ENCODE measurements at regions not wholly inside any gene's neighbourhood (a gene's known extent, or its start where the extent isn't known, plus 50 kb on each side); places are given as distances from the start of the nearest gene placed in this dataset.
"Not testable (repeated sequence)": the region's sequence is repeated elsewhere in the genome, so short reads cannot be mapped to it uniquely, and the experiment has no call there.

DNA sequence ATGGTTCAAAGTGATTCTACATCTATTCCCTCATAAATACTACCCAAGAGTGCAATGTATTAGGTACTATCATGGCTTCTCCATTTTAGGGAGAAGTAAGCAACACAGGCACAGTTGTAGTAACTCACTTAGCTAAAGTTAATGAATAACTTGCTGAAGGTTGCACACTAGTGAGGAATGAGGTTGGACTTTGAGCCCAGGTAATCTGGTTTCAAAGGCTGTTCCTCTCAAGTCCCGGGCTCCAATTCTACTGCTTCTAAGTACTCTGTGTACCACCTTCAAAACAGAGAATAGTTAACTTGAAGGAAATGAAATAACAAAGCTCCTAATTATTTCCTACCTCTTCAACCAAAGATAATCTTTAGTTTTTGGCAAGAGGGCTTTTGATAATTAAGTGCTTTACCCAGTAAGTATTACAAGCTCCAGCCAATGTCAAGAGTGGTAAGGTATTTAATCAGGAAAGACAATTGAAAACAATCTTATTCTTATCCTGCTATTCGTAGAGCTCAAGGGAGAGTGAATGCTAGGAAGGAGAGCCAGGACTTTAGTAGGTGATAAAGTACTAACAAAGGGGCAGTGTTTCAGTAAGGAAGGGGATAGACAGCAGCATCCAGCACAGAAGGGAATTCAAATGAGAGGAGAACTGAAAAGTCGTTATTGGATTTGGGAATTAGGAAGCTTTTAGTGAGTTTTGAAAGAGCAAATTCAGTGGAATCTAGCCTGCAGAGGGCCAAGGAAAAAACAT is 158.2 kb upstream of the PTPRZ1 start:
- Mint-ChIP-seq H3K4me1 (ENCODE audit: low read depth) (no peaks in the 10 kb centered on the region), H3K36me3 (no peaks in the 10 kb centered on the region), H3K4me3 (no peak overlapping the region), H3K27ac (no peak overlapping the region), H3K27me3 (no peaks in the 10 kb centered on the region), H3K9me3 (no peaks in the 10 kb centered on the region)
- POLR2A ChIA-PET = no interaction called here
- CTCF ChIA-PET = interaction anchor here (0.9 kb wide), 1 partner anchor 280 kb away, joined by 4 read pairs; no protein-coding TSS in a partner anchor
- intact Hi-C loops (cut with micrococcal nuclease) = no loop called here
- no peak for DNase-seq

DNA sequence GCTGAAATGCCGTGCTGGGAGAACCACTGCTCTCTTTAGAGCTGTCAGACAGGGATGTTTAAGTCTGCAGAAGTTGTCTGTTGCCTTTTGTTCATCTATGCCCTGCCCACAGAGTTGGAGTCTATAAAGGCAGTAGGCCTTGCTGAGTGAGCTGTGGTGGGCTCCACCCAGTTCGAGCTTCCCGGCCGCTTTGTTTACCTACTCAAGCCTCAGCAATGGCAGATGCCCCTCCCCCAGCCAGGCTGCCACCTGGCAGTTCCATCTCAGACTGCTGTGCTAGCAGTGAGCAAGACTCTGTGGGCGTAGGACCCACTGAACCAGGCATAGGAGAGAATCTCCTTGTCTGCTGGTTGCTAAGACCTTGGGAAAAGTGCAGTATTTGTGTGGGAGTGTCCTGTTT is 160.0 kb upstream of the PTPRZ1 start:
- H3K27ac Mint-ChIP-seq; H3K4me1 Mint-ChIP-seq (ENCODE audit: low read depth); H3K9me3 Mint-ChIP-seq; H3K4me3 Mint-ChIP-seq; POLR2A ChIA-PET; H3K36me3 Mint-ChIP-seq; intact Hi-C loops (cut with micrococcal nuclease); DNase-seq; H3K27me3 Mint-ChIP-seq; CTCF ChIA-PET: not testable (repeated sequence)

DNA sequence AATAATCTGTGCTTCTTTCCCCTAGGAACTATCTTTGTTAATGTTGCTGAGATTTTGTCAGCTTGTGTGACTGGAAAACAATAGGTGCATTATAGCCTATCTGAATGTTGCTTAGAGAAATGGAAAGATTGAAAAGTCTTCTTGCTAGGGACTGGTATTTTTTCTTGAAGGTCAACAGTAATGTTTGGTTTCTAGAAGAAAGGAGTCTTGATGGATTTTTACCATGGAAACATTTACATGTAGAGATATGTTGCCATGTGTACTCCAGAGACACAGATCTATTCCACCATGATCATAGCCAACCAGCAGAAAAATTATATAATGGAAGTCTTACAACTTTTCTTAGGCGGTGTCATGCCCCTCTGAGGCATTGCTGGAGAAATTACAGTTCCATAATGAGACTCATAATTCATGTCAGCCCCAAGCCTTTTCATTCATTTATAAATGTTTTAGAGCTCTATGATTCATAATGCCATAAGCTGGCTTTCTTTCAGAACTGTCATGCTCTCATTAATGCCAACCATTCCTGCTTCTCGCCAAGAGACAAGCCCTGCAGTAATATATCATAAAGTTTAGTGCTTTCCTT is 175.1 kb upstream of the PTPRZ1 start:
- ChIA-PET CTCF (no interaction called here), POLR2A (no interaction called here)
- Mint-ChIP-seq H3K36me3 (no peaks in the 10 kb centered on the region), H3K27ac (no peak overlapping the region), H3K27me3 (no peaks in the 10 kb centered on the region), H3K9me3 (no peaks in the 10 kb centered on the region), H3K4me3 (no peak overlapping the region), H3K4me1 (ENCODE audit: low read depth) (no peaks in the 10 kb centered on the region)
- intact Hi-C loops (cut with micrococcal nuclease) = no loop called here
- DNase-seq = no peak

DNA sequence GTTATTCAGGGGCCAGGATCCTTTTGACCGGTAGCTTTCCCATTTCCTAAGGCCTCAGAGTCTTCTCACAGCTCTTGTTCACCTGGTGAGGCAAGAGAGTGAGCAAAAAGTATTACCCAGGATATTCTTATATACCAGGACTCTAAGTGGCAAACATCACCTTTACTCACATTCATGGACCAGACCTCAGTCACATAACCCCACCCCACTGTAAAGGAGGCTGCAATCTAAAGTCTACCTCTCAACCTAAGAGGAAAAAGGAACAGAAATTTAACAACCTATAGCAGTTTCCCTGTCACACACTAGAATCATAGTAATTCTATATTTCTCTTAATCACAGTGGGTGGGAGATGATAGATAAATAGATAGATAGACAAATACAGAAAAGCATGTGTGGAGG is 176.0 kb upstream of the PTPRZ1 start:
- H3K4me1 Mint-ChIP-seq (ENCODE audit: low read depth) = no peaks in the 10 kb centered on the region

DNA sequence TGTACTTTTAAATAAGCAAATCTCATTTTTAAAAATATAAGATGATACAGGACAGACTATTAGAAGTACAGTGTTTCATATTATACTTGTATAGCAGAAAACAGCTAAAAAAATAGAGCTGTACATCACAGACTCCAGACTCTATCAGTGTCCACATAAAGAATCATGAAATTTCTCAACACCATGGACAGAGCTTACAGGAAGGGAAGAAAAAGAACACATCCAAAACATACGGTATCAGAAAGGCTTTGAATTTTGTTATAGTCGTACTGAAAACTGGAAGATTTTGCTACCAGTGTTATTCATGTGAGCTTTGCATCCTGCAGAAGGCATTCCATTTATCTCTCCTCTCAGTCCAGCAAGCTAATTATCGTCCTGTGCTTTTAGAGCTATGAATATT is 183.2 kb upstream of the PTPRZ1 start:
- no peaks in the 10 kb centered on the region for H3K27me3 Mint-ChIP-seq
- H3K36me3 Mint-ChIP-seq = no peaks in the 10 kb centered on the region
- H3K4me1 Mint-ChIP-seq (ENCODE audit: low read depth) = no peaks in the 10 kb centered on the region
- intact Hi-C loops (cut with micrococcal nuclease) = no loop called here
- H3K27ac Mint-ChIP-seq = no peak overlapping the region
- DNase-seq = no peak
- H3K4me3 Mint-ChIP-seq = no peak overlapping the region
- CTCF ChIA-PET = no interaction called here
- POLR2A ChIA-PET = no interaction called here
- no peaks in the 10 kb centered on the region for H3K9me3 Mint-ChIP-seq

More for the DNA sequence above, 176.0 kb upstream of the PTPRZ1 start:
- ChIA-PET CTCF (no interaction called here), POLR2A (no interaction called here)
- Mint-ChIP-seq H3K36me3 (no peaks in the 10 kb centered on the region), H3K27me3 (no peaks in the 10 kb centered on the region), H3K27ac (no peak overlapping the region), H3K4me3 (no peak overlapping the region), H3K9me3 (no peaks in the 10 kb centered on the region)
- DNase-seq = no peak
- intact Hi-C loops (cut with micrococcal nuclease) = no loop called here

DNA sequence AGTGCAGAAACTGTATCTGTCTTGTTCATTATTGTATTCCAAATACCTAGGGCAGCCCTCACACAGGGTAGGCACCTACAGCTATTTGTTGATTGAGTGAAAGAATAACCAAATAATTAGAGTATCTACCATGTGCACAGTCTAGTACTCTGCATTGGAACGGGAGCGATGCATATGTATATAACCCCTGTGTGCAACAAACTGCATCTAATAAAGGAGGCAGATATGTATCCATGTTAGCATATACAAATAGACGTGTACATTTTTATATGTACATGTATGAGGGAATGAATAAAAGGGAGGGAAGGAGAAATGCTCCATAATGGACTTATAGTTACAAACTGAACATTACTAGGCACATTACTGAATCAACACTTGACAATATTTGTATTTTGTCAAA is 191.3 kb upstream of the PTPRZ1 start:
- Mint-ChIP-seq H3K27me3 (no peaks in the 10 kb centered on the region), H3K36me3 (no peaks in the 10 kb centered on the region), H3K27ac (no peak overlapping the region), H3K4me3 (no peak overlapping the region), H3K4me1 (ENCODE audit: low read depth) (no peaks in the 10 kb centered on the region), H3K9me3 (no peaks in the 10 kb centered on the region)
- CTCF ChIA-PET = no interaction called here
- intact Hi-C loops (cut with micrococcal nuclease) = no loop called here
- POLR2A ChIA-PET = no interaction called here
- no peak for DNase-seq

DNA sequence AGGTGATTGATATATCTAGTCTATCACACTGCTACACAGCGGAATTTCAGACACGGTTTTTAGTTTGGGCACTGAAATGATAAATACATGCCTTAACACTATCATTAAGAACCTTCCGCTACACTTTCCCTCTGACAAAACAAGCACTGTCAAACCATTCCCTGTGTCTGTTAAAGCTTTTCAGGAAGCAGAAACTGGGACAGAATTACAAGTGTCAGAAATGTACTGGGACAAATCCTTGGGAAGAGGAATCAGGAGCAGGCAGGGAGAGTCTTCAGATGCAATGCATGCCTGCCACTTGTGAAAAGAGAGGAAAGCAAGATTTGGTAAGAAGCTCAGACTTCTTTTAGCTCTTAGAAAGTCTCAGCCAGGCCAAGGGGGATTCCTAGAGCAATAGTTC is 196.8 kb upstream of the PTPRZ1 start:
- Mint-ChIP-seq H3K4me1 (ENCODE audit: low read depth) (no peaks in the 10 kb centered on the region), H3K9me3 (no peaks in the 10 kb centered on the region), H3K36me3 (no peaks in the 10 kb centered on the region), H3K27ac (no peak overlapping the region), H3K27me3 (peaks cover 2% of the 10 kb centered on the region), H3K4me3 (no peak overlapping the region)
- intact Hi-C loops (cut with micrococcal nuclease) = no loop called here
- POLR2A ChIA-PET = no interaction called here
- CTCF ChIA-PET = no interaction called here
- no peak for DNase-seq

DNA sequence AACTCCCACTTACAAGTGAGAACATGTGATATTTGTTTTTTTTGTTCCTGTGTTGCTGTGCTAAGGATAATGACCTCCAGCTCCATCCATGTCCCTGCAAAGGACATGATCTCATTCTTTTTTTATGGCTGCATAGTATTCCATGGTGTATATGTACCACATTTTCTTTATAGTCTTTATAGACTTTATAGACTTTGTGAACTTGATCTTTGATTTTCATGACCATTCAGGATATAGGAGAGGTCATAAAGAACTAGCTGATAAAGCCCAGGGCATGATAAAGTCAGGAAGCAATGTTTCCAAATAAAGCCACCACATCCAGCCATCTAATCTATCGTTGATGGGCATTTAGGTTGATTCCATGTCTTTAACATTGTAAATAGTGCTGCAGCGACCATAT is 198.5 kb upstream of the PTPRZ1 start:
- CTCF ChIA-PET; H3K27ac Mint-ChIP-seq; H3K36me3 Mint-ChIP-seq; DNase-seq; H3K27me3 Mint-ChIP-seq; POLR2A ChIA-PET; H3K9me3 Mint-ChIP-seq; H3K4me3 Mint-ChIP-seq; H3K4me1 Mint-ChIP-seq (ENCODE audit: low read depth); intact Hi-C loops (cut with micrococcal nuclease): not testable (repeated sequence)

DNA sequence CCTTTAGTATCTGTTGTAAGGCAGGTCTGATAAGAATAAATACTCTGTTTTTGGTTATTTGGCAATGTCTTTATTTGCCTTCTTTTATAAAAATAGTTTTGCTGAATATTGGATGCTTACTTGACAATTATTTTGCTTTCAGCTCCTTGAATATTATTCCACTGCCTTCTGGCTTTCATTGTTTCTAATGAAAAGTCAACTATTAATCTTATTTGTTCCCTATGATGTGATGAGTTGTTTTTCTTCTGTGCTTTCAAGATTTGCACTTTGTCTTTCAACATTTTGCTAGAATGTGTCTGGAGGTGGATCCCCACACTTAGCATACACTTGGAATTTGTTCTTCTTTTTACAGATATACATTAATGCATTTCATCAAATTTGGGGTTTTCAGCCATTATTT is 203.8 kb upstream of the PTPRZ1 start:
- no peak overlapping the region for H3K27ac Mint-ChIP-seq
- H3K4me1 Mint-ChIP-seq (ENCODE audit: low read depth) = no peaks in the 10 kb centered on the region
- ChIA-PET POLR2A (no interaction called here), CTCF (no interaction called here)
- intact Hi-C loops (cut with micrococcal nuclease) = no loop called here
- no peaks in the 10 kb centered on the region for H3K27me3 Mint-ChIP-seq
- H3K9me3 Mint-ChIP-seq = peaks cover 7% of the 10 kb centered on the region
- no peak overlapping the region for H3K4me3 Mint-ChIP-seq
- no peaks in the 10 kb centered on the region for H3K36me3 Mint-ChIP-seq
- no peak for DNase-seq

DNA sequence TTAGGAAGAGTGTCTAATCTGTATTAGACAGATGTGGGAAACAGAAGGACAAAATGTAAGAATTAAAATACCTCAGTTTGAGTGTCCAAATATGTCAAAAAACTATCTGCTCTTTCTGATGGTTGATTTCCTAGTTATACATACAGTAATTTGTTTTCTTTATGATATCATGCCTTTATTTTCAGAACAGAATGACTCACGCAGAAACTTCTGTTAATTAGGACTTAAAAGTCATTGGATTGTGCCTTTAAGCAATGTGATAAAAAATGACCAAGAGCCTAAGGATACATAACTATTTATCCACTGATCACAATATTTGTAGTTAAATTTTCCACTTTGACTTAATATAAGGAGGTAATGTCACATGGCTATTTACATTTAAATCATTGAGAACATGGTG is 206.7 kb upstream of the PTPRZ1 start:
- Mint-ChIP-seq H3K36me3 (no peaks in the 10 kb centered on the region), H3K4me1 (ENCODE audit: low read depth) (no peaks in the 10 kb centered on the region), H3K4me3 (no peak overlapping the region), H3K9me3 (peaks cover 7% of the 10 kb centered on the region), H3K27me3 (no peaks in the 10 kb centered on the region), H3K27ac (no peak overlapping the region)
- POLR2A ChIA-PET = no interaction called here
- CTCF ChIA-PET = no interaction called here
- intact Hi-C loops (cut with micrococcal nuclease) = no loop called here
- no peak for DNase-seq

DNA sequence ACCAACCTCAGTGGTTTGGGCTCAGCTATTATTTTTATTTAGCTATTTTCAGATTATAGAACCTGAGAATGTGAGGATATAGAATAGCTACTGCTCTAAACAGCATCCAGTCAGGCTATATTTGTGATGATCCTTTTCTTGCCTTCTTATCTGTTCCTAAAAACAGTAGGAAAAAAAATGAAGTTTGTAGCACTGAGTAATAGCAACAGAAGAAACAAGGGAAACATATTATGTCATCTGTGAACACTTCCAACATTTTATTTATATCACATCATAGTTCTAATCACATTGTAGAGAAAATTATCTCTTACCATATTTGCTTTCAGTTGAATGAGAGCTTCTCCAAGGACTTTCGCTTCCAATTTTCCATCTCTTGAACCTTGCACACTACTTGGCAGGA is 229.6 kb upstream of the PTPRZ1 start:
- H3K36me3 Mint-ChIP-seq = no peaks in the 10 kb centered on the region
- DNase-seq = no peak
- no peaks in the 10 kb centered on the region for H3K4me1 Mint-ChIP-seq (ENCODE audit: low read depth)
- intact Hi-C loops (cut with micrococcal nuclease) = no loop called here
- no peak overlapping the region for H3K4me3 Mint-ChIP-seq
- H3K9me3 Mint-ChIP-seq = no peaks in the 10 kb centered on the region
- H3K27ac Mint-ChIP-seq = no peak overlapping the region
- CTCF ChIA-PET = no interaction called here
- no peaks in the 10 kb centered on the region for H3K27me3 Mint-ChIP-seq
- POLR2A ChIA-PET = no interaction called here

DNA sequence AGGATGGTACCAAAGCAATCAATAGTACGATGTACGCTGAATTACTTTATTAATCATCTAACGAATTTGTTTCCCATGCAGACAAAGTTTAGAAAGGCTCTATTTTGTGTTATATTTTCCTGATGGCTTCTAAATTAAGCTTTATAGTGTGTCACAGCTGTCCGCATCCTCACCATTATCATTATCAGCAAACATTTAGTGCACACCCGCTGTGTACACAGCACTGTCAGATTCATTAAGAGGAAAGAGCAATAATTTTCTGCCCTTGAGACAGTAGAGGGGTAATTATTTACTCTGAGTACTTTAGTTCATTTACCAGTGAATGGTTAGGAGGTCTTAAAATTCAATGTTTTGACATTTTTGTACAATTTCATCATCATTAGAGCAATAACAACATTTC is 233.3 kb upstream of the PTPRZ1 start:
- POLR2A ChIA-PET = no interaction called here

DNA sequence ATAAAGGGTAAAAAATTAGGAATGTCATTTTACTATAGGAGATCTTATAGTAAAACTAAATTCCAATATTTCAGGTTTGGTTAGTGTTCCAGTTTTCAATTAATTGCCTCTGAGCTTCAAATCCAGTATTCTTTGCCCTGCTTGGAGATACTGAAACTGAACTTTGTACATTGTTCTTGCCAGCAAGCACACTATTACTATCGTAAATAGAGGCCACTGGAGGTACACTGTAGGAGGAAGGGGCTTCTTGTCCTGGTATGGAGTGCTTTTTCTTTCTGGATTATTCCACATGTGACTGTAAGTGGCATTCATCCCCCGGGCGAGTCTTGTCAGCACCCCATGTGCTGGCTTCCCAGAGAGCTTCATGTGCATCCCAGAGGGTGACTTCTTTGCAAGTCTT is 234.7 kb upstream of the PTPRZ1 start:
- Mint-ChIP-seq H3K9me3 (no peaks in the 10 kb centered on the region), H3K27me3 (no peaks in the 10 kb centered on the region), H3K4me3 (no peak overlapping the region), H3K4me1 (ENCODE audit: low read depth) (no peaks in the 10 kb centered on the region), H3K36me3 (no peaks in the 10 kb centered on the region), H3K27ac (no peak overlapping the region)
- intact Hi-C loops (cut with micrococcal nuclease) = no loop called here
- ChIA-PET POLR2A (no interaction called here), CTCF (no interaction called here)
- DNase-seq = no peak

More for the DNA sequence above, 233.3 kb upstream of the PTPRZ1 start:
- no peaks in the 10 kb centered on the region for H3K36me3 Mint-ChIP-seq
- CTCF ChIA-PET = no interaction called here
- DNase-seq = no peak
- H3K4me1 Mint-ChIP-seq (ENCODE audit: low read depth) = no peaks in the 10 kb centered on the region
- no peaks in the 10 kb centered on the region for H3K27me3 Mint-ChIP-seq
- H3K9me3 Mint-ChIP-seq = no peaks in the 10 kb centered on the region
- intact Hi-C loops (cut with micrococcal nuclease) = no loop called here
- no peak overlapping the region for H3K4me3 Mint-ChIP-seq
- no peak overlapping the region for H3K27ac Mint-ChIP-seq

All from activated CD4-positive, alpha-beta memory T cell treated with anti-CD3 and anti-CD28 coated beads for 36 hours (primary cell).